Mesodermal cell (in vitro differentiated cells): ENCODE measurements at regions not wholly inside any gene's neighbourhood (a gene's known extent, or its start where the extent isn't known, plus 50 kb on each side); places are given as distances from the start of the nearest gene placed in this dataset.

Experiments
- H3K27ac ChIP-seq: 2 replicates; pipeline ENCODE4 v1.7.0; 2013; ENCODE audit warnings: mild to moderate bottlenecking, low read depth, low read length, moderate library complexity; ENCODE audit not compliant: severe bottlenecking
- H3K36me3 ChIP-seq: 2 replicates; pipeline ENCODE4 v1.7.1; 2013; ENCODE audit warnings: mild to moderate bottlenecking, low read length, moderate library complexity; ENCODE audit not compliant: control insufficient read depth, insufficient read depth
- H3K4me1 ChIP-seq: one replicate; pipeline ENCODE4 v1.7.1; 2013; ENCODE audit warnings: mild to moderate bottlenecking, low read length; ENCODE audit not compliant: insufficient read depth, control insufficient read depth, poor library complexity, severe bottlenecking
- H3K4me3 ChIP-seq: 2 replicates; pipeline ENCODE4 v1.7.0; 2013; ENCODE audit warnings: low read length, control low read depth, mild to moderate bottlenecking; ENCODE audit not compliant: insufficient read depth, poor library complexity, severe bottlenecking; ENCODE audit errors: extremely low read depth
- H3K9me3 ChIP-seq: 2 replicates; pipeline ENCODE4 v1.7.1; 2013; ENCODE audit warnings: mild to moderate bottlenecking, low read length, moderate library complexity; ENCODE audit not compliant: control insufficient read depth
- WGBS, 2 experiments: methylation state at CpG; one replicate each; pipeline ENCODE4 v1.1.5; 2013; ENCODE audit warnings: missing lambda C conversion rate in 2 of 2; ENCODE audit not compliant: insufficient coverage in 2 of 2; 5-methylcytosine and 5-hydroxymethylcytosine counted together

DNA sequence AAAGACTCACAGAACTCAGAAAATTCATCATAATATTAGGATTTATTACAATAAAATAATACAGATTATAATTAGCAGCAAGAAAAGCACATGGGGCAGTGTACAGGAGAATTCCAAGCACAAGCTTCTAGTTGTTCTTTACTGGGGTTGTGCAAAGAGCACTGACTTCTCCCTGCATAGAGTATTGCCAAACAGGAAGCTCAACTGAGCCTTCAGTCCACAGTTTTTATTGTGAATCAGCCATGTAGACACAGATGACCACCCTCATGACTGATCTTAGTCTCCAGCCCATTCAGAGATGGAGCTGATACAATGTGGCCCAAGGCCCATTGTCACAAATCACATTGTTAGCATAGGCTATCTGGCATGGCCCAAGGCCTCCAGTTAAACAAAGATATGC is 798.9 kb downstream of the KCNA4 start:
- Histone ChIP-seq H3K4me1 (no peaks in the 10 kb centered on the region), H3K36me3 (no peaks in the 10 kb centered on the region), H3K9me3 (no peaks in the 10 kb centered on the region), H3K4me3 (no peak overlapping the region), H3K27ac (no peak overlapping the region)

- H3K9me3 ChIP-seq = no peaks in the 10 kb centered on the region
- 72 to 96% methylated on average over 2 to 3 of the region's 4 CpGs for WGBS, 2 experiments
- no peaks in the 10 kb centered on the region for H3K36me3 ChIP-seq
These were observed 802.0 kb downstream of the KCNA4 start for GRCh38 chr11:29214833-29215232.

DNA sequence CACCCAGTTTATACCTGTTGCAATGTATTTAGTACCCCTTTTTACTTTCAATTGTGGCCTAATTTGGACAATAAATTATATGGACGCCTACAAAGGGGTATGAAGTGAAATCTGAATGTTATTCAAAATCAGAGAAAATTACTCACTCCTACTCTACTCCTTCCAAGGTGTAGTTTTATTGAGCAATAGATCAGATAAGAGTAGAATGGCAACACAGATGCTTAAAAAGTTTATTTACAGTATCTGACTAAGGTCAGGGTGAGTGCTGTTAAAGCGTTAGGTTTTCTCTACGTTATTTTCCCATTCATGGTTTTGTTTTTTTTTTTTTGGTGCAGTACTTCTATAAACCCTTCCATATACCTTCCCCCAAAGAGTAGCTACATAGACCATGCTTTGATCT is 805.6 kb downstream of the KCNA4 start:
- H3K9me3 ChIP-seq = no peaks in the 10 kb centered on the region
- H3K36me3 ChIP-seq = no peaks in the 10 kb centered on the region
- no peak overlapping the region for H3K27ac ChIP-seq
- no peaks in the 10 kb centered on the region for H3K4me1 ChIP-seq
- WGBS, 2 experiments = 80% methylated on average over 1 of the region's 3 CpGs; no CpG with 5 or more reads in 1 of the 2 experiments
- no peak overlapping the region for H3K4me3 ChIP-seq

More at GRCh38 chr11:29214833-29215232, 802.0 kb downstream of the KCNA4 start:
- Histone ChIP-seq H3K4me1 (no peaks in the 10 kb centered on the region), H3K4me3 (no peak overlapping the region), H3K27ac (no peak overlapping the region)

GRCh38 chr11:29210426-29210825 is 806.4 kb downstream of the KCNA4 start:
- no peaks in the 10 kb centered on the region for H3K4me1 ChIP-seq
- no peaks in the 10 kb centered on the region for H3K9me3 ChIP-seq
- no peak overlapping the region for H3K4me3 ChIP-seq
- no peaks in the 10 kb centered on the region for H3K36me3 ChIP-seq
- WGBS, 2 experiments = no CpG with 5 or more reads among the region's 2 CpGs
- H3K27ac ChIP-seq = no peak overlapping the region

DNA sequence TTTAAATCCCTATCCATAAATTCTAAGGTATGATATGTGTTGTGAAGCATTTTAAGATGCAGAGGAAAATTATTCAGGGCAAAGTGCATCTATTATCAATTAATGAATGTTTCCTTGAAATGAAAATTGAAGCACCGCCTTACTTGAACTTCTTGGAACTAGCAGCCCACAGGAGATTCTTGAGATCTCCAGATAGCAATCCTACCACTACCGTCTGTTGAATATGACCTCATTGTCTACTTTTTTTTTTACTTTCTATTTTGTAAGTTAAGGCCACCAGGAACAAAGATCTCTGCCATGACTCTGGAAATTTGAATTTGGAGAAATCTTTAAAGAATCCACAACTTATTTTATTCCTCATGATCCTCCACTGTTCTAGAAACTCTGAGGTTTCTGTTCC is 808.7 kb downstream of the KCNA4 start:
- no CpG with 5 or more reads among the region's 2 CpGs for WGBS, 2 experiments
- no peak overlapping the region for H3K27ac ChIP-seq
- no peak overlapping the region for H3K4me3 ChIP-seq
- no peaks in the 10 kb centered on the region for H3K9me3 ChIP-seq
- no peaks in the 10 kb centered on the region for H3K36me3 ChIP-seq
- H3K4me1 ChIP-seq = no peaks in the 10 kb centered on the region

GRCh38 chr11:29200791-29201562 is 815.9 kb downstream of the KCNA4 start:
- no peak overlapping the region for H3K27ac ChIP-seq
- no peak overlapping the region for H3K4me3 ChIP-seq
- WGBS, 2 experiments = 89 to 90% methylated on average over 8 to 9 of the region's 11 CpGs
- no peaks in the 10 kb centered on the region for H3K9me3 ChIP-seq
- no peaks in the 10 kb centered on the region for H3K36me3 ChIP-seq
- H3K4me1 ChIP-seq = no peaks in the 10 kb centered on the region

GRCh38 chr11:29190313-29190712 is 826.5 kb downstream of the KCNA4 start:
- peaks cover 10% of the 10 kb centered on the region for H3K4me1 ChIP-seq
- H3K27ac ChIP-seq = no peak overlapping the region
- no peaks in the 10 kb centered on the region for H3K36me3 ChIP-seq
- H3K4me3 ChIP-seq = no peak overlapping the region
- H3K9me3 ChIP-seq = no peaks in the 10 kb centered on the region

DNA sequence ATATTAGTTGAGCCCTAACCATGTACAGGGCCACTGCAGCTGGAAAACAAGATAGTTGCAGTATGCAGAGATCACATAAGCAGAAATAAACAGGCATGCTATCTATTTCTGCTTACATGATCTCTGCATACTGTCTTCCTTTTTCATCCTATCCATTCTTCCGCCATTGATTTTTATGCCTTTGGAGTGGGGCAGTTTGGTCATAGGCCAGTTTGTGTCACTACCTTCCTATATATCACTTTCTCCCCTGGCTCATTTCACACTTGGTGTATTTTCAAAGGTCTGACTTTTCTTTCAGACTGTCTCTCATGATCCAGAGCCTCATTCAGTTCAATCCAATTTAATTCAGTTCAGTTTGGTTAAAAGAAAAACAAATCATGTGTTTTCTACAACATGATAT is 829.6 kb downstream of the KCNA4 start:
- H3K4me3 ChIP-seq = no peak overlapping the region
- H3K9me3 ChIP-seq = no peaks in the 10 kb centered on the region
- no peaks in the 10 kb centered on the region for H3K36me3 ChIP-seq
- H3K27ac ChIP-seq = no peak overlapping the region
- peaks cover 10% of the 10 kb centered on the region for H3K4me1 ChIP-seq
- WGBS, 2 experiments = 100% methylated on average over 1 of the region's 1 CpG

DNA sequence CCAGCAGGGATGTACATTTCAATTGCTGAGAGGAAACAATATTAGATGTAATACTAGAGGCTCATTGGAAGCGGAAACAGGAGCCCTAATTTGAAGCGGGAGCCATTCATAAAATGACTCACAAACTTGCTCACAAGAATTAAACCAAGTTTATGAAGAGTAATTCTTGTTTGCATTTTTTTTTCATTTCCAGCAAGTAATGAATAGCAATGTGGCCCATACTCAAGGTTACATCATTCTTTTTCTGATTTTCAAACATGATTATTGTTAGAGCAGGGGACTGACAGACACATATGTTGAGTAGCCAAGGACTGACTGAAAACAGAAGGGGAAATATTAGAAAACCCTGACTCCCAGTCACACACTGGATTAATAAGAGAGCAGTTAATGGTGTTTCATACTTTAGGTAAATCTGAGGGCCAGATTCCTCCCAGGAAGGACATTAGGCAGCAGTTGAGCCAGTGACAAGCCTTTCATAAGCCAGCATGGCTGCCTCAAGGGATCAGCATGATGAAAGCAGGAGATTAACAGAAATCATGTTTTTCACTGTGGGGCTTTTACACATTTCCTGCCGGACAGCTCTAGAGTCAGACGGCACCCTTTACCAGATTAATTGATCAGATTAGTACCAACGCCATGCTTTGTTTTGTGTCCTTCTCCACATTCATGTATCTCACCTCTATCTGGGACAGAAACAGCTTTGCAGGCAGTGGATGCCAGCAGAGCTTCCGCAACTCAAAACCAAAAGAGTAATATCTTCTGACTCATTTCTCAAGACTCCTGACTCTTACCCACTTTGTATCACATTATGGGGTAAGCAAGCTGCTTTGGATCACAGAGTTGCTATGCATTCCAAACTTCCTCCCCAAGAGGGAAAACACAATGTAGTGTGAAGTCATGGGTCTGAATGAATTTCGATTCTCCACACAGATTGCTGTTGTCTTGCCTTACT is 831.6 kb downstream of the KCNA4 start:
- Histone ChIP-seq H3K4me1 (peaks cover 10% of the 10 kb centered on the region), H3K36me3 (no peaks in the 10 kb centered on the region), H3K27ac (peak overlapping the region; percentile 71), H3K4me3 (no peak overlapping the region), H3K9me3 (no peaks in the 10 kb centered on the region)
- WGBS, 2 experiments = 80 to 88% methylated on average over 3 to 4 of the region's 7 CpGs

GRCh38 chr11:29183301-29183700 is 833.5 kb downstream of the KCNA4 start:
- Histone ChIP-seq H3K4me3 (no peak overlapping the region), H3K36me3 (no peaks in the 10 kb centered on the region), H3K9me3 (no peaks in the 10 kb centered on the region), H3K4me1 (peaks cover 9% of the 10 kb centered on the region), H3K27ac (no peak overlapping the region)
- no CpG with 5 or more reads among the region's 1 CpG for WGBS, 2 experiments

DNA sequence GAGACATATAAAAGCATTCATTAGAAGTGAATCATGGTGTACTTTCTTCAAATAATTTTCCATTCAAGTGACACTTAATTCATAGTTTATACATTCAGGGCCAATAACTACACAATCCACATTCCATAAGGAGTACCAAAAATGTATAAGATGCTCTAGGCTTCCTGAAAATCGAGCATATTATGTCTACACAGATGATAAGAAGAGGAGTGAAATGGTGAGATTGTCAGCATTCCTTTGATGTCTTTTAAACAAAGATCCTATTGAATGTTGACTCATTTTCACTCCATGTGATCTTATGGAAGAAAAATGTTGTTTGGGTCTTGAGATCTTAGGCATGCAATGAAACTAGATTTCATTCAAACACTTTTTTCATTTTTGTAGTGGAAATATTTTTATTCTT is 843.2 kb downstream of the KCNA4 start:
- Histone ChIP-seq H3K4me3 (no peak overlapping the region), H3K4me1 (peaks cover 14% of the 10 kb centered on the region), H3K9me3 (no peaks in the 10 kb centered on the region), H3K27ac (peak overlapping the region; percentile 73), H3K36me3 (no peaks in the 10 kb centered on the region)
- no CpG with 5 or more reads among the region's 1 CpG for WGBS, 2 experiments
